C4-2B (cell line): ENCODE measurements at regions not wholly inside any gene's neighbourhood (a gene's known extent, or its start where the extent isn't known, plus 50 kb on each side); places are given as distances from the start of the nearest gene placed in this dataset.

Experiments
- ZFX ChIP-seq: fragments of 450-650 bp; IDR thresholded peaks from 2 replicates; pipeline ENCODE4 v1.6.1; 2017
- TF ChIP-seq, protein P1 (sequence below): fragments of 450-650 bp; conservative IDR thresholded peaks from 2 replicates; pipeline ENCODE4 v1.5.1; 2017; ENCODE audit warnings: mild to moderate bottlenecking

DNA sequence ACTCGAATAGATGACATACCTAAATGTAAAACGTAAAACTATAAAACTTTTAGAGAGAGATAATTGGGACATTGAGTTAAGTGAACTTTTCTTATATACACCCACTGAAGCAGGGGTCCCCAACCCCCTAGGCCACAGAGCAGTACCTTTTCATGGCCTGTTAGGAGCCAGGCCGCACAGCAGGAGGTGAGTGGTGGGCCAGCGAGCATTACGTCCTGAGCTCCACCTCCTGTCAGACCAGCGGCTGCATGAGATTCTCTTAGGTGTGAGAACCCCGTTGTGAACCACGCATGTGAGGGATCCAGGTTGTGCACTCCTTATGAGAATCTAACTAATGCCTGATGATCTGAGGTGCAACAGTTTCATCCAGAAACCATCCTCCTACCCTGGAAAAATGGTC, 114.8 kb downstream of the HMX1 start:
- TF ChIP-seq, protein P1, sequence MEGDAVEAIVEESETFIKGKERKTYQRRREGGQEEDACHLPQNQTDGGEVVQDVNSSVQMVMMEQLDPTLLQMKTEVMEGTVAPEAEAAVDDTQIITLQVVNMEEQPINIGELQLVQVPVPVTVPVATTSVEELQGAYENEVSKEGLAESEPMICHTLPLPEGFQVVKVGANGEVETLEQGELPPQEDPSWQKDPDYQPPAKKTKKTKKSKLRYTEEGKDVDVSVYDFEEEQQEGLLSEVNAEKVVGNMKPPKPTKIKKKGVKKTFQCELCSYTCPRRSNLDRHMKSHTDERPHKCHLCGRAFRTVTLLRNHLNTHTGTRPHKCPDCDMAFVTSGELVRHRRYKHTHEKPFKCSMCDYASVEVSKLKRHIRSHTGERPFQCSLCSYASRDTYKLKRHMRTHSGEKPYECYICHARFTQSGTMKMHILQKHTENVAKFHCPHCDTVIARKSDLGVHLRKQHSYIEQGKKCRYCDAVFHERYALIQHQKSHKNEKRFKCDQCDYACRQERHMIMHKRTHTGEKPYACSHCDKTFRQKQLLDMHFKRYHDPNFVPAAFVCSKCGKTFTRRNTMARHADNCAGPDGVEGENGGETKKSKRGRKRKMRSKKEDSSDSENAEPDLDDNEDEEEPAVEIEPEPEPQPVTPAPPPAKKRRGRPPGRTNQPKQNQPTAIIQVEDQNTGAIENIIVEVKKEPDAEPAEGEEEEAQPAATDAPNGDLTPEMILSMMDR = no peak
- no peak for TF ChIP-seq ZFX
